Left lobe of liver (tissue), 2 donors: ENCODE measurements at regions not wholly inside any gene's neighbourhood (a gene's known extent, or its start where the extent isn't known, plus 50 kb on each side); places are given as distances from the start of the nearest gene placed in this dataset.
A peak's percentile ranks its signal among the peaks of the same experiment; 100 is the strongest.

ENCODE experiments used
- ATAC-seq: fragments of 200-7000 bp; cut with Tn5 transposase; one replicate; pipeline ENCODE4 v1.9.1; 2020; ENCODE audit warnings: mild to moderate bottlenecking, moderate library complexity
- DNase-seq: peaks from one replicate; pipeline ENCODE4 v3.0.0-alpha.2; 2020; ENCODE audit warnings: low spot score
- donor health status: DM: no; HTN: no; CAD: no; lungs with moderate emphysema.
- donor health status: DM: no; HTN: yes; CAD: no.

DNA sequence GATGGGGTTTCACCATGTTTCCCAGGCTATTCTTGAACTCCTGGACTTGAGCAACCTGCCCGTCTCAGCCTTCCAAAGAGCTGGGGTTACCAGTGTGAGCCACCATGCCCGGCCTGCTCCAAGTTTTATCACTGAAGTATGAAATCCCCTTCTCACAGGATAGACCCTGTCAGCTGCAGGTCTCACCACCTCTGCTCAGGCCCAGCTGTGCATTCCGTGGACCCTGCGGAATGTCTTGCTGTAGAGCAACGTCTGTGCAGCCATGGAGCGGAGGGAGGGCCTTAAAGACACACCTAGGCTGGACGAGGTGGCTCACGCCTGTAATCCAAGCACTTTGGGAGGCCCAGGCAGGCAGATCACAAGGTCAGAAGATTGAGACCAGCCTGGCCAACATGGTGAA lies 625.4 kb downstream of the BRD1 start:
- ATAC-seq (no peak), DNase-seq (peak; percentile 14)

DNA sequence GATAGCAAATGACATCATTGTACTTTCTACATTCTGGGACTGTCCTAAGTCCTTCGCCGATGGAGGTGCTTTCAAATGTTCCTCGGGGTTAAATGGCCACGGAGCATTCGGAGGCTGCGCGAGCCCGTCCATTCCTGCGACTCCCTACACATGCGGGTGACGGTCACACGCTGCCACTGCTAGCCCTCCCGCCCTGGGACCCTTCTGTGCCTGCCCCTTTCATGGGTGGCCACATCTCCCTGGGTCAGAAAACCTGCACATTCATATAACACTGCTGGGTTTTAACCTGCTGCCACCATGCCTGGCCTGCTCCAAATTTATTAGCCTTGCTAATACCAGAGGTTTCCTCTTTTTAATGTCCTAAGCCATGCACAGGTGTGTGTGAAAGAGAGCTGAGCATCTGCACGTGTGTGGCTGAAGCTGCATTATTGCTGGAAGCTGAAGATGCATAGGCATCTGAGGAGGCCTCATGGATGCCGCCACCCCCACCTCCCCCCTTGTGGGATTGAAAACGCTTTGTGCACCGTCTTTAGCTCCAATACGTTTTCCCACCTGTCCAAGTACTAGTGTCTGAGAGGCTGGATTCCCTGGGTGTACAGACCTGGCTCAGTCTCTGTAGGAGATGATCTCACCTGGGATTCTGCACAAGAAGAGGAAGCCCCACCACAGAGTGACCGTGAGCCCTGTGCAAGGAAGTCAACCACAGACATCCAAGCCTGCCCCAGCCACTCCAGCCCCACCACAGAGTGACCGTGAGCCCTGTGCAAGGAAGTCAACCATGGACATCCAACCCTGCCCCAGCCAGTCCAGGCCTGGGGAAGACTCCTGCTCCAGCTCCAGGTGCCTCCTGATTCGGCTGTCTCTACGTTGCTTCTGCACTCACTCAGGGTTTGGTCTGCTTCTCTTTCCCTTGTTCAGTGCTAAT lies 626.4 kb downstream of the BRD1 start:
- ATAC-seq (no peak), DNase-seq (peak; percentile 30)

- ATAC-seq (no peak), DNase-seq (peak; percentile 30)
These were observed 628.4 kb downstream of the BRD1 start for GRCh38 chr22:49199224-49199623.

- ATAC-seq (no peak), DNase-seq (peak; percentile 21)
These were observed 629.0 kb downstream of the BRD1 start for GRCh38 chr22:49198705-49199084.

DNA sequence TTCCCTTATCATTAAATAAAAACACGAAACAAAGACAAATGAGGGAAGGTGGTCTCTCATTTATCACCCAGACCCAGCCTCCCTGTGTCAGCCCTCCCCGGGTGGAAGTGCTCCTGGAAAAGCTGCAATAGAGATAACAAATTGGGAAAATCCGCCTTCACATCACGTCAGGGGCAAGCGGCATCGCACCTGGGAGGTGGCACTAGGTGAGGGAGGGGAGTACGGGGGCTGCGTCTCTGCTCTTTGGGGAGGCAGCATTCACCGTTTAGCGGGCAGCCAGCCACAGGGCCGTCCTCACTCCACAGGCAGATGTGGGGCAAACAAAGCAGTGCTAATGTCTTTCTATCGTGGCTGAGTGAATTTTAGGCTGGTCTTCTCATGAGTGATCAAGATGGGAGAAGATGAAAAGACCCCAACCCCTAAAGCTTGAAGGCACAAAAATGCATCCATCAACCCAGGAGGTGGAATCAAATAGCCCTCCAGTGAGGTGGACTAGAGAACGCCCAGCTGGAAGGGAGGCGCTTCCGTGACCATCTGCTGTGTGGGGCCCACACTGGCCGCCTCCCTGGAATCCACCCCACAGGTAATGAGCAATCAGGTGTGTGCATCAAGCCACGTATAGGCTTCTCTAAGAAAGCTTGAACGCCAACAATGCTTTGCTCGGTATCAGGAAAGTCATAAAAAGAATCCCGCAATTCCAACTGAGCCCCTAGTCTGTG lies 629.5 kb downstream of the BRD1 start:
- DNase-seq (peak; percentile 18), ATAC-seq (no peak)

- ATAC-seq = no peak
- DNase-seq = peak; percentile 33
These were observed 630.2 kb downstream of the BRD1 start for GRCh38 chr22:49197505-49197904.

- ATAC-seq = no peak
- no peak for DNase-seq
These were observed 631.6 kb downstream of the BRD1 start for GRCh38 chr22:49196046-49196511.

DNA sequence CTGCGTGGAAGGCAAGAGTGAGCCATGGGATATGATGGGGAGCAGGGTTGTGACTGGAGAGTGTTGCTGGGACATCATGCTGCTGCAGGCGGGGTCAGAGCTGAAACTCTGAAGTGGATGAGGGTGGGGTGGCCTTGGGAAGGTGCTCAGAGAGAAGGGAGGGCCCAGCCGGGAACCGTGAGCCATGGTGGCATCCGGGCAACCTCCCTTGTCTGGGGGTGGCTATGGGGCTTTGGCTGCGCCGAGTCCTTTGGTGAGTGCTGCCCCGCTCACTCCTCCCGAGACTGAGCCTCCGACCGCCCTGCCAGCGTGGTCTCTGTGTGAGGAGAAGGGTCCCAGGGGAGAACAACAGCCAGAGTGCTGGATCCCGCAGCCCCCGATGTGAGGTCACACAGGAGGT lies 632.0 kb downstream of the BRD1 start:
- no peak for ATAC-seq
- no peak for DNase-seq

DNA sequence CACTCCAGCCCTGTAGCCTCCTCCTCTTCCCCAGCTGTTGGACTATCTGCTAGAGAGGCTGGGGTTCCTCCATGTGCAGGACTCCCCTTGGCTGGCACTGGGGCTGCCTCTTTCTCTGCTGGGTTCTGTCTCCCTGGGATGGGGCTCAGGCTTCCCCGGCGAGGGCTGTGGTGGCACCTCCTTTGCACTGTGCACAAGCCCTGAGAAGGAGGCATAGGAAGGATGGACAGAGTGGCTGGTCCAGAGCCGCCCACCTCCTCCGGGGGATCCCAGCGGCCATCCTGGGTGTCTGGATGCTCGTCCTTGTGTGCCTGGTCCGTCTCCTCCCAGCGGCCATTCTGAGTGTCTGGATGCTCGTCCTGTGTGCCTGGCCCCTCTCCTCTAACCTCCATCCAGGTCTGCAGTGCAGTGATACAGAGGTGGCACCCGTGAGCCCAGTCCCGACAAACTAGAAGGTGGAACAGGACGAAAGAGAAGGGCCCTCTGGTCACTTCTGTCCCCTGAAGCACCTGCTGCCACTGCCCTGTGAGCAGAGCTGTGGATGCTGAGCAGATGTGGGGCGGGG lies 633.7 kb downstream of the BRD1 start:
- ATAC-seq (no peak), DNase-seq (no peak)

GRCh38 chr22:49193348-49193747 lies 634.3 kb downstream of the BRD1 start:
- ATAC-seq = peak; percentile 92
- peak; percentile 79 for DNase-seq

DNA sequence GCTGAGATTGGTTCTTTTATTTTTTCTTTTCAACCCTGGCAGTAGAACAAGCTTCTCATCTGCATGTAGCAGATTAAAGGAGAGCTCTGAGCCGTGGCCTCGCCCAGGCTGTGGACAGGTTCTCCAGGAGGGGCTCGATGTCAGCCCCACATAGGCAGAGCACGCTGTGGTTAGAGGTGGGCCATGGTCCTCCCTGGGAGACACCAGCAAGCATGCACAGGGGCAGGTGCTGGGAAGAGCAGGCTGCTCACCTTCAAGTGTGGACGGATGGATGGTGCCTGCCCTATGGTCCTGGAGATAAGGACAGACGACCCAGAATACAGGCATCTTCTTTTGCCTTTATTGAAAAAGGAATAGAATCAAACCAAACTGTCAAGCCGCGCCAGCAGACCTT lies 634.8 kb downstream of the BRD1 start:
- ATAC-seq = peak; percentile 11
- no peak for DNase-seq

GRCh38 chr22:49192180-49192856 lies 635.4 kb downstream of the BRD1 start:
- ATAC-seq = no peak
- no peak for DNase-seq

- DNase-seq (no peak), ATAC-seq (no peak)
These were observed 636.1 kb downstream of the BRD1 start for GRCh38 chr22:49191506-49191980.

GRCh38 chr22:49190816-49191505 lies 636.7 kb downstream of the BRD1 start:
- ATAC-seq = no peak

GRCh38 chr22:49189871-49190270 lies 637.8 kb downstream of the BRD1 start:
- ATAC-seq = no peak
- no peak for DNase-seq

More at GRCh38 chr22:49190816-49191505, 636.7 kb downstream of the BRD1 start:
- no peak for DNase-seq

DNA sequence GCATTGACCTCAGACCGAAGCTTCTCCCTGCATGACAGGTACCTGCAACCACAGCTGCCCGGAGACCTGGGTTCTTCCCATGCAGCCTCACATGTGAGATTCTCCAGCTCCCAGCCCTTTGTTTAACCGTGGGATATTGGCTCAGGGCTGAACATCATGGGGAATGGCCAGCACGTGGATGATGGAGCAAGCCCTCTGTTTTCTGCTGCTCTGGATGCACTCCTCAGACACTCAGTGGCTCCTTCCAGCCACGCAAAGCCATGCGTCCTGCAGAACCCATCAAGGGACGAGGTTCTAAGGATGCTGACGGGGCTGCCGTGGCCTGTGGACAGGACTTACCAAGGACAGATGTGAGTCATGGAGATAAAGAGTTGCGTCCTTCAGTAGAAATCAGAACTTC lies 639.1 kb downstream of the BRD1 start:
- DNase-seq (no peak), ATAC-seq (no peak)

DNA sequence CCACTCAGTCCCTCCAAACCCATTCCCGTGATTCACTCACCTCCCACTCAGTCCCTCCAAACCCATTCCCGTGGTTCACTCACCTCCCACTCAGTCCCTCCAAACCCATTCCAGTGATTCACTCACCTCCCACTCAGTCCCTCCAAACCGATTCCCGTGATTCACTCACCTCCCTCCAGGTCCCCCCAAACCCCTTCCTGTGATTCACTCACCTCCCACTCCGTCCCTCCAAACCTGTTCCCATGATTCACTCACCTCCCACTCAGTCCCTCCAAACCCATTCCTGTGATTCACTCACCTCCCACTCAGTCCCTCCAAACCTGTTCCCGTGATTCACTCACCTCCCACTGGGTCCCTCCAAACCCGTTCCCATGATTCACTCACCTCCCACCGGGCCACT lies 639.6 kb downstream of the BRD1 start:
- ATAC-seq (no peak), DNase-seq (no peak)

- DNase-seq = no peak
- no peak for ATAC-seq
These were observed 640.9 kb downstream of the BRD1 start for GRCh38 chr22:49186762-49187161.

DNA sequence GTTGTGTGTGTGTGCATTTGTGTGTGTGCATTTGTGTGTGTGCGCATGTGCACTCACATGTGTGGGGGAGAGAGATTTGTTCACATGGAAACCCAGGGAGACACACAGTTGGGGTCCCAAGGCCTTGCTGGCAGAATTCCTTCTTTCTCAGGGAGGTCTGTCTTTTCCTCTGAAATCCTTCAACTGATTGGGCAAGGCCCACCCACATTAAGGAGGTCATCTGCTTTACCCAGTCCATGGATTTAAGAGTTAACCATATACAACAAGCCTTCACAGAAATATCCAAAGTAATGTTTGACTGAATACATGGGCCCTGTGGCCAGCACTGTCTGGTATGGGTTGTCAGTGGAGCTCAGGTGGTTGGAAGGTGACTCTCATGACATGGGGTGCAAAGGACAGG lies 641.4 kb downstream of the BRD1 start:
- ATAC-seq (no peak), DNase-seq (no peak)

- ATAC-seq (no peak), DNase-seq (no peak)
These were observed 642.2 kb downstream of the BRD1 start for GRCh38 chr22:49185312-49185969.
